NCI-H2227 (cell line): ENCODE measurements at regions not wholly inside any gene's neighbourhood (a gene's known extent, or its start where the extent isn't known, plus 50 kb on each side); places are given as distances from the start of the nearest gene placed in this dataset.
"Not testable (repeated sequence)": the region's sequence is repeated elsewhere in the genome, so short reads cannot be mapped to it uniquely, and the experiment has no call there.

Experiments
- DNase-seq: peaks from one replicate; lab custom pipeline; 2025; ENCODE audit not compliant: unreplicated experiment; lab: John Stamatoyannopoulos, UW

DNA sequence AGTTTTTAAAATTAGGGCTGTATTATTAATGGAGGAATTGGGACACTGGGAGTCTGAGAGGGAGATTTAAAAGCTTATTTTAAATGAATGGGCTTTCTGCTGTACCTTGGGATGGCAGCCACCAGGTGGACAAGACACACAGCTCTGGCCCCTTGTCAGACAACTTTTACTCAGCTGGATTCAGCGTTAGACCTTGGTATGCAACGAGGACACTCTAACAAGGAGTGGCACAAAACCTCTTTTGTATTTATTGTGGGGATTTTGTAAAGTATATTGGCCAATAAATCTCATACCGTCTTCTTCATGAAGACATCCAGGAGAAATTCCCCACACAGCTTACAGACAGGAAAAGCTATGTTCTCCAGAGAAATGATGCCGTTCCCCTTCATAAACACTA, 105.7 kb downstream of the LCA5 start:
- no peak for DNase-seq

DNA sequence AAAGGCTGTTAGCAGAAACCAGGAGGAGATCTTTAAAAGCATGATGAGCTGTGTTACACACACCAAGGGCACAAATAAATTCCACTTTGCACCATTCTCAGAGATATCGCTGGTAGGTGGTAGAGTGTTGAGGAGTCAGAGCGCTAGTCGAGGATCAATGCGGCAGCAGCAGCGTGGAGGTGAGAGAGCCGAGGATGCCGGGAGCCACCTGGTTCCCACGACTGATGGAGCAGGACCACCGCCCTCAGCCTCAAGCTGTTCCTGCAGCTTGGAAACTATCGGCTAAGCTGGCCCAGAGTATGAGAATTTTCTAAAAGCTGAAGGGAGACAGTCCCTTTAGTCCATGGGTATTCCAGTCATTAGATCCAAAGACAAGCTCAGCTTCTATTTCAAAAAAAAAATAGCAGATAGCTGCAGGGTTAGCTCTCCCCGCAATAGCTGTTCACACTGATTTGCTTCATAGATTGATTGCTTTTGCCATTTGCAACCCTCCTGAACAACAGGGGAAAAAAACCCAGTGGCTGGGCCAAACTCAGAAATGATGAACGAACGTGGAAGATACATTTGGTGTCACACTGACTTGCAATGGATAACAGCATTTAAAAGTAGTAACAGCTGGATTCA, 106.2 kb downstream of the LCA5 start:
- peak; percentile 11 for DNase-seq

DNA sequence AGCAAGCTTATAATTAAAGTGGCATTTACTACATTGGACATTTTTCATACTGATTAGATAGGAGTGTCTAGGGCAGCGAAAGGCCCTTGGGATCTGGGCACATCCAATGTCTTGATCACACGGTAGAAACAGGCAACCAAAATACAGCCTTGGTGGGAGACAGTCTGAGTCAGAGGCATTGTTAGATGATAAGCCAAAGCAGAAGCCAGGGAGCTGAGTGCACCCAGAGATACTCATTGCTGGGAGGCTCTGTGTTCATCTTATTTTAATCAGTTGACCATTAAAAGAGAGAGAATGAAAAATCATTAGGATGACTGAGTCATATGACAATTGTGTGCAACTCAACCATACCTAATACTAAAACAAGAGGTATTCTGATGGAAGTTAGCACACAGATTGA, 109.5 kb downstream of the LCA5 start:
- DNase-seq = no peak

DNA sequence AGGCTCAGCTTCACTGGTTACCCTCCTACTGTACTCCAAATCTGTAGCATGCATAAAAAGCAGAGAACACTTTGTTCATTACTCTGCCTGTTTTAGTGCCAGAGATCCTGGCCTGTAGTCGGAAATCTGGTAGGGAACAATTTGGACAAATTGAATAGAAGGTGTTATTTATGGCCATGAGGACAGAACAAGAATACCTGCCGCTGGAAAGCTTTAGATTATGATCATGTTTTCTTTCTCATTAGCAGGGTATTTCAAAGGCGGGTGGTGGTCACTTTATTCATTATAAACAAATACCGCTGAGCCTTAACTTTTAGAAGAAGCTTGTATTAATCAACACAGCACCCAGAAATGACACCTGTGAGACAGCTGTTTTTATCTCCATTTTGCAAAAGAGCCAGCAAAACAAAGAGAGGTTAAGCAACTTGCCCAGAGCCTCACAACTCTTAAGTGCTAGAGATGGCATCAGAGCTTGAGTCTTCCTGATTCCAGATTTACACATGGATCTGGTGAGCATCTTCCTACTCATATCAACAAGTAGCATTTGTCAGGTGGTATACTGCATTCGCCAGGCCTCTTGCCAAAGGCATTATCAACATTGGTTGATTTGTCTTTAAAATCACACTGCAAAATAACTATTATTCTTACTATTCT, 110.5 kb downstream of the LCA5 start:
- no peak for DNase-seq

DNA sequence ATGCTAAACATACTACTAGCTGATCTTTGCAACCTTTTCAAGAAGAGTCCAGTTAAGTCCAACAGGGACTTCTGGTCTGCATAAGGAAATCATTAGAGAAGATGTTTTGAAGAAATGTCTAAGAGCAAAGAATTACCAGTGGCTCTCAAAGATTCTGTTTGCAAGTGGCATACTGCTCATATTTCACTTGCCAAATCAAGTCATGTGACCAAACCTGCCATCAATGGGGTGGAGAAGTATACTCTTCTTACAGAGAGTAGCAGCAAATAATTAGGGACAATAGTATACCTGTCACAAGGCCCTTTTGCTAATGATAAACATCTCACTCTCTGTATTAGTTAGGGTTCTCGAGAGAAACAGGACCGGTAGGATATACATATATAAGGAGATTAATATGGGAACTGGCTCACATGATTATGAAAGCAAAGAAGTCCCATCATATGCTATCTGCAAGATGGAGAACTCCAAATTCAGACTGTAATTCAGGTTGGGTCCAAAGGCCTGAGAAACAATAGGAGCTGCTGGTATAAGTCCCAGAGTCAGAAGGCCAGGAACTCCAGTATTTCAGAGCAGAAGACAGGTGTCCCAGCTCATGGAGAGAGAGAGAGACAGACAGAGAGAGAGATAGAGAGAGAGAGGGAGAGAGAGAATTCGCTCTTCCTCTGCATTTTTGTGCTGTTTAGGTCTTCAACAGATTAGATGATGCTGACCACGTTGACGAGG, 111.5 kb downstream of the LCA5 start:
- no peak for DNase-seq

DNA sequence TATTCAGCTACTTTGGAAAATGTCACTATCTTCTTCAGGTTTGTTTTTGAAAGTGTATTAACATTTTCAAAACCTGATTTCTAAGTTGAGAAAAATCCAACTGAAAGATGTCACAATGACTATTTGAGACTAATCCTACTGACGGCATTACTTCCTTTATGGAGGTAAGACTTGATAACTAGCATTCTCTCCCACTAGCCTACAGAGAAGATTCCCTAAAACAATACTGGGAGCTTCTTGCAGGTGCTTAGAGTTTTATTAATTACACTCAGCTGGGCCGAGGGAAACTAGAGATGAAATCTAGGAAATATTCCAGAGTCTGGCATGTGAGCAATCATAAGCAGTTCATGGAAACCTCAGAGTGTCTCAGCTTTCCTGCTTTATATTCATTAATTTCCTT, 114.0 kb downstream of the LCA5 start:
- no peak for DNase-seq

DNA sequence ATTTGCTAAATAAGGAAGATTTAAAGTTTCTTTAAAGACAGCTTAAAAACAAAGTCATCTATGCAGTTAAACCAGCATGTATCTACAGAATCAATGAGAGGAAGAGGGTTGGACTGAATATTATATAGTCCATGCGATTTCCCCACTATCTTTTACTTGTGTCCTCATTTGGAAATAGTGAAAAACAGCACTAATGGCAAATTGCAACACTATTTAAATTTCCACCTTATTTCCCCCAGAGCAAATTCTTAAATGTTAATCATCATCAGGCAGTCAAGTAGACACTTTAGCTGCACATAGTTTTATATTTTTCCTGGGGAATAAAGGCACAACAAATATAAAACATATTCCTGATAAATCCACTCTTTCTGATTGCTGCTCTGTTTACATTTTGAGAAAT, 114.6 kb downstream of the LCA5 start:
- no peak for DNase-seq

DNA sequence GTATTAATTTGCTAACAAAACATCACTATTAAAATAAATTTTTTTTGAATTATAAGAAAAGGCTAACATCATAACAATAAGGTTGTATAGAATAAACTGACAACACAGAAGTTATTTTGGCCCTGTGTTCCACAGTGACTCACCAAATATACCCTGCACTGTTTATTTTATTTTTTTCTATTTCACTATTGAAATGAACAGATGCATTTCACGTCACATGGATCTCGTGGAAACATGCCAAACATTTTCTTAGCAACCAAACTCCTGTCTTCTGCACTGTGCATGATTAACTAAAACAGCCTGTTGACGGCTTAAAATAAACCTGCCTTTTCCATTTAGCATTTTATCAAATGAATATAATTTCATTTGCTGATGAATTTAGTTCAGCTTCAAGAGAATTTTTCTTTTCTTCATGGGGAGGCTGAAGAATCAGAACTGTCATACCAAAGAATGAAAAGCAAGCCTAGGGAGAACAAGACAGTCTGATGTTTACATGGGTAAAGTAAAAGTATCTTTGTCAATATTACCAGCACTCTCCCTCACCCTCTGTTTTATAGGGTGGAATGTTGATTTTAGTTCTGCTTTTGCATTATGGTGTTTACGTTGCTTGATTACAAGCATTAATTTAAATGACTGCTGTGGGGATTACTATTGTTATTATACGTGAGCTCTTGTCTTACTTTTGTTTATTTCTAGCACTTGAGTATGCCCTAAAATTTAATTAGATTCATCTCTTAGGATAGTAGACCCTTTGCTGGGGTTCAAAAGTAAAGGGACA, 115.3 kb downstream of the LCA5 start:
- DNase-seq = peak; percentile 50

DNA sequence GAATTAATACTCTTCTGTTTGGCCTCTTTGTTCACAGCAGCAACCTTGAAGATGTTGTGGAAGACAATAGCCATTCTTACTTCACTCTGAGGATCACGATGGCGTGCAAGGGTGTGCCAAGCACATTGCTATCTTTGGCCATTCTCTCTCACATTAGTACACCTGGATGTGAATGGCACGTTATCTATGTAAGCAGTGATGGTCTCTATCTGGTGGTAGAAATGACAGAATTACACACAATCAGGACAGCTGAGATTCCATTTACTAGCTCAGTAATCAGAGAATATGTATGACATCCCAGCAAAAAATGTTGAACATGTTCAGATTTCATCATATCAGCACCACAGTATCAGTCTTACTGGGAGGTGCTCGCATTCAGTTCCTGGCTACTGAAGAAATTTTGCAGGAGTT, 116.2 kb downstream of the LCA5 start:
- DNase-seq = no peak

DNA sequence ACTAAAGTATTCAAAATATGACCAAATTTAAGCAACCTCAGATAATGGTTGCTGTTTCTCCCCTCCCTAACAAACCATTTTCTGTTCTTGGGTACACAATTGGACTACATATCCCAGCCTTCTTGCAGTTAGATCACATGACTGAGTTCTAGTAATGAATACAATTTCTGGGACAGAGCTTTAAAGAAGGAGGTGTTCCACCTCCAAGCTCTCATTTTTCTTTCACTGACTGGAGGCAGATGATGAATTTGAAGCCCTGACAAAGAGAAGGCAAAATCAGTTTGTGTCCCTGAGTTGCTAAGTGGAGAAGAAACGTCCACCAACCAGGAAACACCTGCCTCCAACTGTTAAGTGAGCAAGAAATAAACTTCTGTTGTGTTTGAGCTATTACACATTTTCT, 117.2 kb downstream of the LCA5 start:
- peak; percentile 10 for DNase-seq

DNA sequence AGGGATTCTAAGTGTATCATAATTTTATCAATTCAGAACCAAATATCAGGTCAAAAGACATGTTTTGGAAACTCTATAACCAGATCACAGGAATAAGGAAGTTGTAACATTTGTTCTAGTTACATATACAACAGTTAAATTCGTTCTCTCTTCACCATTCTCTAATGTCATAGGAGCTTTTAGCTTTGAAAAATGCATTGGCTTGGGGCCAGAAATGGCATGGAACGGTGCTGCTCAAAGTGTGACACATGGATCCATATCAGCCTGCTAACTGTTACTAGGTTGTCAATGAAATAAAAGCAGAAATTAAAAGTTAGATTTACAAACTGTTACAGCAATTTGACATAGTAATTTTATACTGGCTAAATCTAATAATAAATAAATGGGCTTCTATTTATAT, 120.3 kb downstream of the LCA5 start:
- no peak for DNase-seq

DNA sequence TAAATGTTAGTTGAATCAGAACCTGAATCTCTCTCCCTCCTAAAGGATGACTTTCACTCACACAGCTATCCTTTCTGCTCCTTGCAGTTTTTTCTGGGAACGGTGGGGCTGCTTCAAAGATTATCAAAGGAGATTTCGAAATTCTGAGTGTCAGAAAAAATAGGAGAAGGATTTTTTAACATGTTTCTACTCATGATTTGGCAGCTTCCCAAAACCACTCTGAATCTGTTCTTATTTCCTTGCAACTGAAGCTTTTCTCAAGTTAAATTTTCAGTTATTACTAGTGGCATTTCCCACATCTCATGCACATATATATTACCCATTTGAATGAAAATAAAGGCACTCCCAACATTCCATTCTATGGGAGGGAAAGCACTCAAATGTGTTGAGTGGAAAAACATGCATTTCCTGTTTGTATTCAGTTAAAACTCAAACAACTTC, 123.6 kb downstream of the LCA5 start:
- DNase-seq = no peak

DNA sequence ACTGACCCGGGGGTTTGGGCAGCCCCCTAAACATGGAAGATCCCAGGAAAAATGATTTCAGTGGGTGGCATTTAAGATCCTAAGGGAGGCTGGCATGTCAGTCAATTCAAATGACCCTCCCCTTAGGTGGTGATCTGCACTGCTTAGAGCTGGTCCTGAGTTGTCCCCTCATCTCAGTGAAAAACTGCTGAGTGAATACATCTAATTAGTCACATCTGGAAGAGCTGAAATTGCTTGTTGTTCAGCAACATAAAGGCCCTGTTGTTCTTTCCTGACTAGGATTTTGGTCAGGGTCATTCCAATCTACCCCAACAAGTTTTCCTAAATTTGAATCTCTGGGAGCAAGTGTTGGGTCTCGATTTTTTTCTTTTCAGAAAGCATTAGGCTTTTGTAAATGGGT, 126.4 kb downstream of the LCA5 start:
- no peak for DNase-seq

DNA sequence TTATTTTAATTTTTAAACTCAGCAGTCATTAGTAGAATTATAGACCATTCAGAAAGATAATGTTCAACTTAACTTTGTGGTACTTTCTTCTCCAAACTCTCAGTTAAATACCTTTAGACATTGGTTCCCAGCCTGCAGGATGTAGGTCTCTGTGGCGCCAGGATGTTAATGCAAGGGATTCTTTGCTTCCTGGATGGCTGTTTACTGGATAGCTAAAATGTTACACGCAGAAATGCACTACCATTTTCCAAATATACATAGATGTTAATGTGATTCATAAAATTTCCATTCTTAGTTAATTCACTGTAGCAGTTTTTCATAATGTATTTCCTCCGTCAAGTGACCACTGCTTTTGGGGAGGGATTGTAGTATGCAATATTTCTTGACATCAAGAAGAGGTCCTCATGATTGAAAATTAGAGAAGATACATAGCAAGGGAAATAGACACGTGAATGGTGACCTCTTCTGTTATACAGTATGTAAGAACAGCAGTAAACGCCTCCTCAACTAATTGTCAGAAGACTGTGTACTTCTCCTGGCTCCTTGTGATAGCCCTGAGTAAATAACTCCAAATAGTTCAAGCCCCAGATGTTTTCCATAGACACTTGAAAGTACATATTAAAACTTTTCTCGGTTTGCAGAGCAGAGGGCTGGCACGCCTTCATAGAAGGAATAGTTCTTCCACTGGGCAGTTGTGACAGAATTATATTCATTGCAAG, 128.8 kb downstream of the LCA5 start:
- DNase-seq = no peak

DNA sequence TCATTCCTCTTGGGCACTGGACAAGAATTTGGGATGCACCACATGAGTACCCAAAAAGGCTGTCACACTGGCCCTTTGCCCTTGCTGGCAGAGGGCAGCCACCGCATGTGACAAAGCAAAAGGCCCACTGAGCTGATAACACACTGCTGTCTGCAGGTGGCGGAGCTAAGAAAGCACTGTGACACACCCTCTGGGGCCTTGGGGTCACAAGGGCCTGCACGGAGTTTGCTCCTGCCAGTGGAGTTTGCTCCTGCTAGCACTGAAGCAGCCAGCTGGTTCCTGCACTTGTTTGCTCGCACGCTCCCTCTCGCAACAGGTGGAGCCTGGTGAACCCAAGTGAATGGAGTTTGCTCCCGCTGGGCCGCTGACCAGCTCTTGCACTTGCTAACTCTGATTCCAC, 132.6 kb downstream of the LCA5 start:
- DNase-seq = no peak

DNA sequence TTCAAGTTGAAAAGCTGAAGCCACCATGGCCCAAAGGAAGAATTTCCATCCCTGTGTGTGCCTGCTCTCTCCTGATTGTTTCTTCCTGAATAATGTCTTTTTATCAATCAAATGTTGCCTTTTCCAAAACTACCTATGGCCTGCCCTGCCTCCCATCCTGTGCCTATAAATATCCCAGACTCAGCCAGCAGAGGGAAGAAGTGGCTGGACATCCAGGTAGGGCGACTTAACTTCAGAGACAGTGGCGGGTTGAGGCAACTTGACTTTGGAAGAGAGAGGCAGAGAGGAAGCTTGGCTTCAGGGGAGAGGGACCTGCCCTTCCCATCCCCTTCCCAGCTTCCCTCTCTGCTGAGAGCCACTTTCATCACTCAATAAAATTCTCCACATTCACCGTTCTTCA, 133.0 kb downstream of the LCA5 start:
- no peak for DNase-seq

DNA sequence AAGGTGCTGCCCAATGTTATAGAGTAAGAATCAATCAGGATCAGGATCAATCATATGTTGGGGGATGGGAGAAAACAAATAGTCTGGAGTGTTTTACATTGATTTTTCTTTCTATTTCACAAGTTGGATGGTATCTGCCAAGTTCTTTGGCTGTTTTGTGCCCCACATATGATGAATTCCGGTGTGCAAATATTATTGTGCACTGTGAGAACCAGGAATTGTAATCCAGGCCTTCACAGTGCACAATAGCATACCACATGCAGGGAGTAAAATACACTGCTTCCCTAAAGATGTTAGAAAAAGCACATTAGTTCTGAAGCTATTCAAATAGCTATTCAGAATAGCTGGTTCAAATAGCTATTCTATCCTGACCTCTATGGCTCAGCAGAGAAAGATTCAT, 133.7 kb downstream of the LCA5 start:
- DNase-seq = no peak

DNA sequence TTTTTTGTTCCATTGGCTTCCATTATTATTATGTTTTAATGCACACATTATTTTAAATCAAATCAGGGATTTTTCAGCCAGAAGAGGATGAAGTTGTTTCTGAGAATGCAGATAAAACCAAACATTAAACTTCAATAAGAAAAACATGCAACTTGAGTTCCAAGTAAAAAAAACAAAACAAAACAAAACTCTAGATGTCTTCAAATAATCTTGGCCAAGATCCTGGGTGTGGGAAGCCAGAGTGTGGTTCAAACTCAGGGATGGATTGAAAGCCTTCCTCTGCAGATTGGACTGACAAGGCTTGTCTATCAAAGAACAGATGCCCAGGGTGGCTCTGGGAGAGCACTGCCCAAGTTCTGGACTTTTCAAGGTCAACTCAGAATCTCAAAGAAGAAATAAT, 134.1 kb downstream of the LCA5 start:
- no peak for DNase-seq

DNA sequence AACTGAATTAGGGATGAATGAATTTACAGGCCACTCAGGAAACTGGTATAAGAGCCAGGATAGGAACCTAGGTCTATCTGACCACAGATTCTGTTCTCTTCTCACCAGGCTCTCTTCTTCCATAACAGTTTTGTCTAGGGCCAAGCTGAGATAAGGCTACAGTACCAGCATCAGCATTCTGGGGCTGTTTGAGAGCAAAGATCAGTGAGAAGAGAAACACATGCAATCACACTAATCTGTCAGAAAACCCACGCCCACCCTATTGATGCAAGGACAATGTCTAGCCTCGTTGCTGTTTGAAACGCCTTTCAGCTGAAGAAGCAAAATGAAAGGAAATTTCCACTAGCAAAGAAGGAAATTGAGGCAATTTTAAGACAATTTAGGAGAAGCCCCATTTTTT, 137.7 kb downstream of the LCA5 start:
- peak; percentile 2 for DNase-seq

DNA sequence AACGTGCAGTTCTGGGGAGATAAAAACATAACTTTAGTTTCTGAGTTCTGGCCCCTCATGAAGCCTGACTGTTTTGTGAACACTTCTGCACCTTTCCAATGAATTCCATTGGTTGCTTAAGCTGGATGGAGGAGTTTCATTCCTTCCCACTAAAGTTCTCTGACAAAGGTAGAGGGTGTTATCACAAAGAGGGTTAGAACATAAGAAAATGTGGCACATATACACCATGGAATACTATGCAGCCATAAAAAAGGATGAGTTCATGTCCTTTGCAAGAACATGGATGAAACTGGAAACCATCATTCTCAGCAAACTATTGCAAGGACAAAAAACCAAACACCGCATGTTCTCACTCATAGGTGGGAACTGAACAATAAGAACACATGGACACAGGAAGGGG, 138.6 kb downstream of the LCA5 start:
- DNase-seq = not testable (repeated sequence)

DNA sequence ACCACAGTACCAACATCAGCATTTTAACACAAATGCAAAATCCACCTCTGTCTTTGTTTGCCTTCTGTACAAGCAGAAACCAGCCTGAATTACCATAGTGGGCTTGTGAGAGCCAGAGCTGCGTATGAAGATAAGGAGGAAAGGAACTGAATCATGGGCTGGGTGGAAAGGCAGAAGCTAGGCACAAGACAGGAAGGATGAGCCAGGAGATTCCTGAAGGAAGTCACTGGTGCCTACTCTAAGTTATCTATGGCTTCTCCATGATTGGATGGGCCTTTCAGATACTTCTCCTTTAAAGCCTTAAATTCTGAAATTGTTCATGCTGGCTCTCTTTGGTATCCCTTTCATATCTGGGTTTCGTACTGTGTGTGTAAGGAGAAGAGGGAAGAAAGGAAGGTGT, 140.6 kb downstream of the LCA5 start:
- no peak for DNase-seq
